CD4-positive, alpha-beta T cell treated with Interleukin-15 for 4 hours (primary cell): ENCODE measurements at regions not wholly inside any gene's neighbourhood (a gene's known extent, or its start where the extent isn't known, plus 50 kb on each side); places are given as distances from the start of the nearest gene placed in this dataset.
"Not testable (repeated sequence)": the region's sequence is repeated elsewhere in the genome, so short reads cannot be mapped to it uniquely, and the experiment has no call there.

ENCODE experiments used
- DNase-seq: peaks from one replicate; pipeline ENCODE4 v3.0.0-alpha.2; 2020; ENCODE audit warnings: low spot score

DNA sequence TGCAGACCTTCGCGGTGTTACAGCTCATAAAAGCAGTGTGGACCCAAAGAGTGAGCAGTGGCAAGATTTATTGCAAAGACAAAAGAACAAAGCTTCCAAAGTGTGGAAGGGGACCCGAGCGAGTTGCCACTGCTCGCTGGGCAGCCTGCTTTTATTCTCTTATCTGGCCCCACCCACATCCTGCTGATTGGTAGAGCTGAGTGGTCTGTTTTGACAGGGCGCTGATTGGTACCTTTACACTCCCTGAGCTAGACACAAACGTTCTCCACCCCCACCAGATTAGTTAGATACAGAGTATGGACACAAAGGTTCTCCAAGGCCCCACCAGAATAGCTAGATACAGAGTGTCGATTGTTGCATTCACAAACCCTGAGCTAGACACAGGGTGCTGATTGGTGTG is 156.2 kb upstream of the GIMD1 start:
- DNase-seq, result not testable (repeated sequence)

DNA sequence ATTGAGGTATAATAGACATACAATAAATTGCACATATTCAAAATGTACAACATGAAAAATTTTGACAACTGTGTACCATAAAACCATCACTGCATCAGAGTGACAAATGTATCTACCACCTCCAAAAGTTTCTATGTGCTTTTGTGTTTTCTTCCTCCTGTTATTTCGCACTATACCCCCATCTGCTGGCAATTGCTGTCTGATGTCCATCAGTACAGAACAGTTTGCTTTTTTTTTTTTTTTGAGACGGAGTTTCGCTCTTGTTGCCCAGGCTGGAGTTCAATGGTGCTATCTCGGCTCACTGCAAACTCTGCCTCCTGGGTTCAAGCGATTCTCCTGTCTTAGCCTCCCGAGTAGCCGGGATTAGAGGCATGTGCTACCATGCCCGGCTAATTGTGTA is 154.3 kb upstream of the GIMD1 start:
- no peak for DNase-seq

DNA sequence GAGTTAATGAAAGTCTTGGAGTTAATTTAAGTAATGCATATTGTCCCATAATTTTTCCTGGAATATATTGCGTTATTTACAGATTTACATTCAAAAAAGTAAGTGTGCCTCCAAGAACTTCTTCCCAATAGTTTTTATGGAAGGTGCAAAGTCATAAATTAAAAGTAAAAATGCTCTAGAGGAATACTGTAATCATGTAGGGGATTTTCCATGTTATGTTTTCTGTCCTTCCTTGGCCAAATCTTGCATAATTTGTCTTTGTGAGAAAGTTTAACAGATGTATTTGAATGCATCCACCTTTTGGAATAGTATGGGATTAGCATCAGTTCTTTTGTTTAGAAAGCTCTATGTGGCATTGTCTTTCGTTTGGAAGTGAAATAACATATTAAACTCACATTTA is 144.1 kb upstream of the GIMD1 start:
- DNase-seq, result no peak

DNA sequence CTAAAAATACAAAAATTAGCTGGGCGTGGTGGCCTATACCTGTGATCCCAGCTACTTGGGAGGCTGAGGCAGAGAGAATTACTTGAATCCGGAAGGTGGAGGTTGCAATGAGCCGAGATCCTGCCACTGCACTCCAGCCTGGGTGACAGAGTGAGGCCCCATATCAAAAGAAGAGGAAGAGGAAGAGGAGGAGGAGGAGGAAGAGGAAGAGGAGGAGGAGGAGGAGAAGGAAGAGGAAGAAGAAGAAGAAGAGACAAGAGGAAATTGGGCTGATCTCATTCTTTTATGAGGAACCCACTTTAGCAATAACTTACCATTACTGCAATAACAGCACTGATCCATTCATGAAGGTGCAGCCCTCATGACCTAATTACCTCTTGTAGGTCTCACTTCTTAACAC is 138.9 kb upstream of the GIMD1 start:
- no peak for DNase-seq

DNA sequence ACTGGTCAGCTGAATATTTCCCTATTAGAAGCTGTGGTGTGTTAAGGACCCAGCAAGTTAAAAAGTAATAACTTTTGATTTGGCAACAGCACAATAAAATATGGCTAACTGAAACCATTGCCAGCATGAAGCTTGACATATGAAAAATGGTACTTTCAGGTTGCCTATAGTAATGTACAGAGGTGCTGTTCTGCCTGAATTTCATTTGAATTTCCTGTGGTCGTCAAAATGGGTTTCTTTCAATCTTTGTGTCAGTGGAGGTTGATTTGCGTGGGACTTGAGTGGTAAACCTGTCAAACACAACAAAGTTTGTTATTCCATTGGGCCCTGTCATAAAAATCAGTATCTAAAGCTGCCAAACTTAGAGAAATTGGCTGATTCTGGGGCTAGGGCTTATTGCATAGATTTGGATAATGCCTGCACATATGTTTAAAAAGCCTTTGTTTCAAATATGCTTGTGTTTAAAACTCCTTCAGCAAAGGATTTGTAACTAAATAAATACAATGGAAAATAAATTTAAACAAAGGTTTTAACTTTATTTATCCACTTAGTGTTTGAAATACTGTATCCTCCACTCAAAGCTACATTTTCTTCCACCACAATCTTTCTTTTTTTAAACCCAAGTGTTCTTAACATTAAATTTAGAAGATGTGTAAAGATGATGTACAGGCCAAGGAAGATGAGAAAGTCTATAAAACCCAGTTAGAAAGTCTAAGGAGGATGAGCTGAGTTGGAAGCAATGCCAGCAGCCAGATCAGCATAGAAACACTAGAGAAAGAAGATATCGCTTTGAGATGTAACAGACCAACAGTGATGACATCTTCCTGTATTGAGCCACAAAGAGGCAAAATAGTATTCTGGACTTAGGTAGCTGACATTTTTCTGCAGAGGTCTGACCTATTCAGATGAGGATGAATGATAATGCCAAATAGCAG is 134.8 kb upstream of the GIMD1 start:
- DNase-seq, result no peak

DNA sequence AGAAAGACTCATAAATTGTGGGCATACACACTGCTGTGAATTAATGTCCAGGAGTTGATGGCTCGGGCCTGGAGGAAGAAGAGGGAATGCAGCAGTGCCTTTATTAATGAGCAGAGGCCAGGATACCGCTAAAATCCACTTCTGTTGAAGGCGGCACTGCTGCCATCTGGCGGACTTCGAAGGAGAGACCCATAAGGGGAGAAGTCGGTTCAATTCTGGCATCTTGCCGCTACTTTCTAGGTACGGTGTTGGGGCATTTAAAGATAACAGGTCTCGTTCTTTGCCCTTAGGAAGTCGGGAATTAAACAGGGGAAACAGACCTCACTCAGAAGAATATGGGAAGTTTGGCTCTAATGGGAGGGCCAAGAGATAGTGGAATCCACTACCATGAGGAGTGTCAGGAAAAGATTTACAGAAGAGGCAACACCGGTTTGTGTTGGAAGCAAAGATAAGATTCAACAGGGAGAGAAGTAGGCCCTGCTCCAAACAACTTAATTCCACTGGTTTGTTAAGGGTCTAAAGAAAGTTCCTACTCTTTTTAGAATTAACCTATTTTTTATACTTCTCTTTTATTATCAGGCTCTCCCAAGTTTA is 133.6 kb upstream of the GIMD1 start:
- DNase-seq, result peak; percentile 28

DNA sequence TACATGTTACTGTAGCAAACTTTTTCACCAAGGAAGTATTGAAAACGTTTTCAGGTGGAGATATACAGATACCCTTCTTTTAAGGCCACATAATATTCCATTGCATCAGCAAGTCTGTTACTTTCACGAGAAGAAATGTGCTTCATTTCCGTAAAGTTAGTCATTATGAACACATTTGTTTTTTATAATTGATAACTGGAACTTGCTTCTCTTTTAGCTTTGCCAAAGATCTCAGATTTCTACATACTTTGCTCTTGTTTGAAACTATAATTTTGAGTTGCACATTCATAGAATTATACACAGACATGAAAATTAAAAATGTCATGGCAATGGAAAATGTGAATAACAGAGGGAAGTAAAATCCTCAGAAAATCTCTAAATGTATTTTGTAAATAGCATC is 128.7 kb upstream of the GIMD1 start:
- no peak for DNase-seq

DNA sequence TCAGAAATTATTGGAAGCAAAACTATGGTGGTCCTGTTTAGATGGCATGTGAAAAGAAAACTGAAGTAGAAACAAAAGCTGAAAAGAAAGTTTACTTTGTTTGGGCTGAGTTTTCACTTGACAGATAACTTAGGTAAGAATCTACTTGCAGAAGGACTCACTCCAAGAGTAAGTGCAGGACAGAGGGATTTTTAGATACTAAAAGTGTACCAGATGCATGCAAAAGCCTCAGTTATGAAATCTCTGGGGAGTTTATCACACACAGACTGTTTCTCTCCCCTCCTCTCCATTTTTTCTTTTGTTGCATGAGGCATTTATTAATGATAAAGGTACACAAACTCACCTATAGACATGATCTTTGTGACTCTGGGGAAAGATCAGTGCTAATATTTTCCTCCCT is 127.5 kb upstream of the GIMD1 start:
- DNase-seq, result no peak

DNA sequence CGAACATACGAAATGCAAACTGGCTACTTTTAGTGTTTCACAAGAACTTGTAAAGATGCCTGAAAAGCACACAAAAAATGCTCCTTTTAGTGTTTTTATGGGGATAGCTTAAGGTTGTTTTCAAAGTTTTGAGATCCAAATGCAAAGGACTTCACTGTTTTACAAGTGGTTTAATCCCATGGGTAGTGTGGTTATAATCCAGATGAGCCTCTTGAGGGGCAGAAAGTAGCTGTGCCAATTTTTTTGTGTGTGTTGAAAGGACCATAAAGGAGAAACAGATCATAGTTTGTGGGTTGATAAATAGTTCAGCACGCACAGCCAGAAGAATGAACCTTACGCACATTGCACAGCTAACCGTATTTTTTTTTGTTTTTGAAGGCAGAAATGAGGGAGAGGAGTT is 126.9 kb upstream of the GIMD1 start:
- no peak for DNase-seq

DNA sequence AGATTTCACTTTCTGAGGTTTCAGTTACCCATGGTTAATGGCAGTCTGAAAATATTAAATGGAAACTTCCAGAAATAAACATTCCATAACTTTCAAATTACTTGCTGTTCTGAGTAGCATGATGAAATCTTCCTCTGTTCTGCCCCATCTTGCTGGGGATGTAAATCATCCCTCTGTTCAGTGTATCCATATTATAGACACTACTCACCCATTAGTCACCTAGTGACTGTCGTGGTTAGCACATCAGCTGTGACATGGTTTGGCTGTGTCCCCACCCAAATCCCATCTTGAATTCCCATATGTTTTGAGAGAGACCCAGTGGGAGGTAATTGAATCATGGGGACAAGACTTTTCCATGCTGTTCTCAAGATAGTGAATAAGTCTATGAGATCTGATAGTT is 125.5 kb upstream of the GIMD1 start:
- no peak for DNase-seq

DNA sequence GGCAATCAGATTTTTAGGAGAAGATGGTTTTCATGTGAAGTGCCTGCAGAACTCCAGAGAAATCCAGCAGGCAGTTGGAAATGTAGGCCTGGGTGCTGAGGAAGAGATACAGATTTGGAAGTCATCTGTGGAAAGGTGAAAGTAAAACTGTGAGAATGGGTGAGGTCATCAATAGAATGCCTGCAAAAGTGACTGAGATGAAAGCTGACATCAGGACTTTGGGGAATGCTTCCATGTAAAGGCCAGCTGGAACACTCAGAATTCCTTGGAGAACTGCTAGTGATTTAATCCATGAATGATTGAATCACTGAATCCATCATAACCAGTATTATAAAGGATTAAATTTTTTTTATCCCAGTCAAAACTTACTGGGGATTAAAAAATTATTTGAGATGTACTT is 124.5 kb upstream of the GIMD1 start:
- DNase-seq, result no peak

DNA sequence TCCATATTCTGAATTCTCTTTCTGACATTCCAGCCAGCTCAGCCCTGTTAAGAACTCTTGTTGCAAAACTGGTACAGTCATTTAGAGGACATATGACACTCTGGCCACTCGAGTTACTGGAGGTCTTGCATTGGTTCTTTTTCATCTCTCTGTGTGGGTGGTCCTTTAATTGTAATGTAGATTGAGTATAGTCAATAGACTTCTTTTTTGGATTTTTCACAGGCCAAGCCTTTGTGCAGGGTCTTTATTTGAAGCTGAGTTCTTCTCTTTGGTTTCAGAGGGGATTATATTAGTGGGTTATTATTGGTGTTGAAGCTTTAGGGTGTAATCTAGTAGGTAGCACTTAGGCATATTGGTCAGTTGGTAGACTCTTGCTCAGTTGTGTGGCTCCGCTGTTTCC is 118.0 kb upstream of the GIMD1 start:
- no peak for DNase-seq

DNA sequence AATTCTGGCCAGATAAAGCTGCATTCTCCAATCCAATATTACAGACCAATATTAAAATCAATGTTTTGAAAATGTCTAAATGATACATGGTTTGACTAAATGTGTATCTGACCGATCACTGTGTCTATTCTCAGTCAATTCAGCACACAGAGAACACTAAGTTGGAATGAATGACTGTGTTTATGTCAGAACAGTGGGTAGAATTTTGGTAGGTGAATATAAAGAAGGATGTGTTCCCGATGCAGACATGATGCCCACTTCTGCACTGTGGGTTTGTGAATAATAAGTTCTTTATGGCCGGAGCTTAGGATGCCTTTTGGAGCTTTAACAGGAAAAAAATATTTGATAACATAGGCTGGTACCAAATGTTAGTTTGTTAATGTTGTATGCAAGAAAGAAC is 113.2 kb upstream of the GIMD1 start:
- DNase-seq, result no peak

DNA sequence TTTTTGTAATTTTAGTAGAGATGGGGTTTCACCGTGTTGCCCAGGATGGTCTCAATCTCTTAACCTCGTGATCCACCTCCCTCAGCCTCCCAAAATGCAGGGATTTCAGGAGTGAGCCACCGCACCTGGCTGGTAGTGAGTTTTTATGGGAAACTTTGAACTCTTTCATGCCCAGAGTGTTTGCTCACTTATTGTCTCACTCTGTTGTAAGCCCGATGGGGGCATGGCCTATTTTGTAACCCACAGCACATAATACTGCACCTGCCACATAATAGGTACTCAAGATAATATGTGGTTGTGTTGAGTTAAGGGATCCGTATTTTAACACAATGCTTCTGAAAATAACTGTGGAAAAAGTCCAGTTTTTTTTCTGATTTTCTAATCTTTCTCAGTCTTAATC is 109.6 kb upstream of the GIMD1 start:
- no peak for DNase-seq

DNA sequence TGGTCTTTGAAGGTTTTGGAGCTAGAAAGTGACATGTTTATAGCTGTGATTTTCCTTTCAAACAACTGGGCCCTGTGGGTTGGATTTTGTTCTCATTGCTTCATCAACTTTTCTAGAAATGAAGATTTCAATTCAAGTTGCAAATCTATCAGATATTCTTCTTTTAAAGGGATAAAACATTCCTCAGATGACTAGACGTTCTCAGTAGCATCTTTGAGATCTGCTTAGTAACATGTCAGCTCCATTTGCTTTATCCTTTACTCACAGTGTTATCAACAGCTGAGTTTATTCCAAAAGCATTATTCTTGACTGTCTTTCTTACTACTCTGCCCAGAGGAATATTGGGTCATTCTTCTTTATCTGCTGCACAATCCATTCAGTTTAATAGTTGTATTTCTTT is 108.2 kb upstream of the GIMD1 start:
- DNase-seq, result no peak

DNA sequence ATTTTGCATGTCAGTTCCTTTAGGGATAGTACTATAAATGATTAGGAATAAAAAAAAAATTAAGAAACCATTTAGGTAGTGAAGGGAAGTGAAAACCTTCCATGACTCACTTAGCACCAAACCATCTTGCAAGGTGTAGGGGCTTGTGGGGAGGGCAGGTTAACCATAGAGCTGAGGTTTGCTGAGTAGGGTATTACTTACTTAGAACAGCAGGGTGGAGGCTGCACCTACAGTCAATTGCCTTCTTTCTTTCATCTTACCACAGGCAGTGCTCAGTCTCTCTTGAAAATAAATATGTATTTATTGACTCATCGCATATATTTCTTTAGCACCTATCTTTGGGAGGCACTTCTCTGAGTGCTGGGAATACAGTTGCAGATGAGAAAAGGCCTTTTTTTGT is 104.9 kb upstream of the GIMD1 start:
- DNase-seq, result no peak

DNA sequence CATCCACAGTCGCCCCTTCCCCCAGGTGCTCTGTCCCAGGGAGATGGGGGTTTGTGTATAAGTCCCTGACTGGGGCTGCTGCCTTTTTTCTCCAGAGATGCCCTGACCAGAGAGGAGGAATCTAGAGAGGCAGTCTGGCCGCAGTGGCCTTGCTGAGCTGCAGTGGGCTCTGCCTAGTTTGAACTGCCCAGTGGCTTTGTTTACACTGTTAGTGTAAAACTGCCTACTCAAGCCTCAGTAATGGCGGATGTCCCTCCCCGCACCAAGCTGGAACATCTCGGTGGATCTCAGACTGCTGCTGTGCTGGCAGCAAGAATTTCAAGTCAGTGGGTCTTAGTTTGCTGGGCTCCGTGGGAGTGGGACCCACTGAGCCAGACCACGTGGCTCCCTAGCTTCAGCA is 102.6 kb upstream of the GIMD1 start:
- no peak for DNase-seq

DNA sequence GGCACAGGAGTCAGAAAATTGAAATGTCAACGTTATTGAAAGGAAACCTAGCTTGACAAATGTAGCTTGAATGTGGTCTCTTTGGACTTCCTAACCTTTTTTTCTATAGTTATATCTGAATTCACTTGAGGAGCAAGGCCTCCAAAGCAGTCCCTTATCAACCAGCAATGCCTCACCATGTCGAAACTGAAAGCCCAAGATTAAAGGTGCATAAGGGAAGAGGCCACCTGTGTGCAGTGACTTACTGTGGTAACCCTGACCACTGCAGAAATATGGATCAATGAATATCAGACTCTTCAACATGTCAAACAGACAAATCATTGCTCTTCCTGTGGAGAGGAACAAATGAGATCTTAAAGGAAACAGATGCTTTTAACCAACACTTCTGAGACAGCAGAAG is 95.0 kb upstream of the GIMD1 start:
- no peak for DNase-seq

DNA sequence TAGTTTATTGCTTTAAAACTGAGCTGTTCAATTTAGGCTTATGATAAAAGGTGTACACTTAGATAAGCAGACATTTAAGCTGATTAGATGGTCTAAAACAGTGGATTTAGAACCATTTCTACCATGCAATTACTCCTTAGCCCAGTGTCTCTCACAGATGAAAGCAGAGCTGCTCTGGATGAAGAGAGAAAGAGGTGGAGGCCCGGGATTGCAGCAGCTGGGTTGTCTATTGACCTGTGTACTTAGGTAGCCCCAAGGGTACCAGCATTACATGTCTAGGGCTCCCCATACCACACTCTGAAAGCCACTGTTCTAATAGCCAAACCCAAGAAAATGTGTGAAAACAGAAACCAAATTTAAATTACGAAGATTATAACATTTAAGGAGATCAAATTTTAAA is 86.0 kb upstream of the GIMD1 start:
- DNase-seq, result no peak

DNA sequence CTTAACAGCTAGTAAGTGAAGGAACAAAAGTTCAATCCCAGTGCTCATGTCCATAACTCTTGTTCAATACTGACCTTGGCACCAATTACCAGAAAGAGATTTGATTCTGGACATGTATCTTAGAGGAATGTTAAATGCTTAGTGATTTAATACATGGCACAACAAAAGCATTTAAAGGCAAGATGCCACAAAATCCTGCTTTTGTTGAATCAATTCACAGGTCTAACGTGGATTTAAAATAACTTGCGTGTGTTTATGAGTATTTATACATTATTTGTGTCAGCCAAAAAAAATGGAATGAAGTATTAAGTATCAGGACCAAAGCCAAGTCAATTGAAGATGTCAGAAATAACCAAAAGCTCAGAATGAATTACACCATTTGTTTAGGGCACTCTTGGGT is 85.4 kb upstream of the GIMD1 start:
- DNase-seq, result no peak

DNA sequence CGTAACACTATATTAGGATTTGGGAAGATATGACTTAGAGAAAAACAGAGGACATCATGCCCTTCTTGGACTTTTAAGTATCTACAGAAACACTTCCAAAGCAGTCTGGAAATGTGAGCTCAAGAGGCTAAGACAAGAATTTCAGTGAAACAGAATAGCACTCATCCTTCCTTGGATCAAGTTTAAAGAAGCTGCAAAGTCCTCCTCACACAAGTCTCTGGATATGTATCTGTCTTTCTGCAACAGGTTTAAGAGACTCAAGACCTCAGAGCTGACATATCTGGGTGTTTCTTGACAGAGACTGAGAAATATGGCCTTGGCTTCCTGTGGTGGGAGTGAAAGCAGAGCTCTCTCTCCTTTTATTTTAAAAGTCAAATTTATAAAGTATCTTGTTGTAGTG is 82.5 kb upstream of the GIMD1 start:
- DNase-seq, result no peak

DNA sequence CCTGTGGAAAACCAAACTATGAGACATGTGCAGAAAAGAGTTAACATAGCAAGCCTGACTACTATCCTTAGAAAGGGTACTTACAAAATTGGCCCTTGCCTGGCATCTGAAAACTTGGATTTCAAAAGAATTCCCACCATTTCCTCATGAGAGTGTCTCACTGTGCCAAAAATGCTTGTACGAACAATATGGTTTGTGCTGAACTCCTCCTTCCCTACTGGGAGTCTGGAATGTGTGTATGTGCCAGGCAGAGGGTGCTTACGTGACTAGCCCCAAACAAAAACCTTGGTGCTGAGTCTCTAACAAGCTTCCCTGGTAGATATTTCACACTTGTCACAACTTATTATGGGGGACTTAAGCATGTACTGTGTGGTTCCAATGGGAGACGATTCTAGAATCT is 81.7 kb upstream of the GIMD1 start:
- no peak for DNase-seq

DNA sequence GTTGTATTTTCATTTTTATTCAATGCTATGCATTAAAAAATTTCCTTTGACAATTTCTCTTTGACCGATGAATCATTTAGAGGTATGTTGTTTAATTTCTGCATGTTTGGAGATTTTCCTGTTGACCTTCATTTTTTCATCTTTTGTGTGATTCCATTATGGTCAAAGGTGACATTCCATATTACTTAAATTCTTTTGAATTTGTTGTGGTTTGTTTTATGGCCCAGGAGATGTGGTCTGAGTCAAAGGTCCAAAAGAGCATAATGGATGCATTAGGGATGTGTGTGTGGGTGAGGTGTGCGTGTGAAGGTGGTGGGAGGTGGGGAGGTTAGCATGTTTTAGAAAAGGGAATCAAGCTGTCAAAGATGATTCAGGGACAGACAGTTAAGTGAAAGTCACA is 76.0 kb upstream of the GIMD1 start:
- DNase-seq, result no peak

DNA sequence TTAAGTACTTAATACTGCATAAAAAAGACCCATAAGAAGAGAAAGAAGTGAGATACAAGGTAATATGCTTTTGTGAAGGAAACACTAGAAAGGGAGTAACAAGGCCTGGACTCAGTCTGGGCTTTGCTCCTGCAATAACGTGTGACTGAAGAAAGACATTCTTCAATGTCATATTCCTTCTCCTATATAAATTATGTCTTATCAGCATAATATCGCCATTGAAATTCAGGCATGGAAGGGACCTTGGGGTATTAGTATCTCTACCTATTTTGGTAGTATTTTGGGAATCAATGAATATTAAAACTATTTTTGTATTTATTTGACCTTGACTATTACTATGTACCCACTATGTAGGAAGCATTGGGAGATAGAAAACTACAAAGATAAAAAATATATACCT is 62.2 kb upstream of the GIMD1 start:
- DNase-seq, result no peak
